GM12878 (cell line): ENCODE measurements at regions not wholly inside any gene's neighbourhood (a gene's known extent, or its start where the extent isn't known, plus 50 kb on each side); places are given as distances from the start of the nearest gene placed in this dataset.

Source experiments
- ATAC-seq: fragments of 200-7000 bp; cut with Tn5 transposase; 3 replicates; pipeline ENCODE4 v1.9.1; 2020; ENCODE audit warnings: mild to moderate bottlenecking, moderate library complexity
- BruUV-seq: library from RNA; stranded (reverse); fragments of 400-500 nt; replicated peaks from 2 replicates; lab custom pipeline; 2021; lab: Mats Ljungman, UMichigan
- CTCF ChIA-PET: fragments of 300-600 bp; sonication (Branson Sonifier 250); formaldehyde crosslinking; extraction: SDS; loops from one replicate; lab custom pipeline; 2021; ENCODE audit warnings: inconsistent platforms; lab: Yijun Ruan, JAX
- POLR2A ChIA-PET: fragments of 350-600 bp; formaldehyde crosslinking; extraction: SDS; loops from one replicate; lab custom pipeline; 2021; ENCODE audit warnings: inconsistent platforms; lab: Charles Lee
- RAD21 ChIA-PET: fragments of 300-600 bp; sonication (Branson Sonifier 250); formaldehyde crosslinking; loops from one replicate; lab custom pipeline; 2023; ENCODE audit warnings: antibody characterized with exemption; ENCODE audit not compliant: unreplicated experiment; lab: Charles Lee
- SMC1A ChIA-PET: fragments of 300-600 bp; sonication (Branson Sonifier 250); formaldehyde crosslinking; loops from one replicate; lab custom pipeline; 2023; ENCODE audit not compliant: unreplicated experiment, uncharacterized antibody; lab: Charles Lee
- DNase-seq: peaks from one replicate; pipeline ENCODE4 v3.0.0-alpha.2; 2011; ENCODE audit warnings: low read depth, low spot score
- FAIRE-seq: peaks from 3 replicates; lab custom pipeline; 2011; peaks lifted over from hg19 to GRCh38; lab: Jason Lieb, UNC
- H2AFZ ChIP-seq: 2 replicates; pipeline ENCODE4 v1.6.0; 2011; ENCODE audit warnings: low read depth, low read length, control low read depth; ENCODE audit not compliant: control insufficient read depth
- H3K27ac ChIP-seq: 2 replicates; pipeline ENCODE4 v1.5.1; 2011; ENCODE audit warnings: control low read depth; ENCODE audit not compliant: control insufficient read depth, insufficient read depth
- H3K27me3 ChIP-seq, 2 experiments: replicated peaks in 1 of 2; 2 replicates each; pipeline versions ENCODE4 v1.6.0 to v1.6.1; 2011; ENCODE audit warnings: low read length in 1 of 2; ENCODE audit not compliant: control insufficient read depth in 2 of 2, insufficient read depth in 2 of 2
- H3K36me3 ChIP-seq, 2 experiments: 2 replicates each; pipeline ENCODE4 v1.5.1; 2011; ENCODE audit warnings: low read length in 1 of 2; ENCODE audit not compliant: control insufficient read depth in 2 of 2, insufficient read depth in 2 of 2
- H3K4me1 ChIP-seq: 2 replicates; pipeline ENCODE4 v1.6.1; 2011; ENCODE audit warnings: mild to moderate bottlenecking, low read length, moderate library complexity, mixed read lengths; ENCODE audit not compliant: control insufficient read depth, insufficient read depth
- H3K4me2 ChIP-seq: 2 replicates; pipeline ENCODE4 v1.6.0; 2011; ENCODE audit warnings: control low read depth; ENCODE audit not compliant: control insufficient read depth, insufficient read depth
- H3K4me3 ChIP-seq: fragments of 200-600 bp; sonication (generic); 2 replicates; pipeline ENCODE4 v1.5.1; 2016
- H3K79me2 ChIP-seq: 2 replicates; pipeline ENCODE4 v1.6.0; 2011; ENCODE audit warnings: low read length; ENCODE audit not compliant: control insufficient read depth, insufficient read depth
- H3K9ac ChIP-seq: 2 replicates; pipeline ENCODE4 v1.8.0; 2011; ENCODE audit warnings: low read length, control low read depth, mixed read lengths; ENCODE audit not compliant: control insufficient read depth, insufficient read depth
- H3K9me3 ChIP-seq: replicated peaks from 3 replicates; pipeline ENCODE4 v1.5.1; 2011; ENCODE audit warnings: mild to moderate bottlenecking, low read length; ENCODE audit not compliant: control insufficient read depth, insufficient read depth
- H4K20me1 ChIP-seq: 2 replicates; pipeline ENCODE4 v1.6.0; 2011; ENCODE audit not compliant: control insufficient read depth, insufficient read depth
- ATF2 ChIP-seq: IDR thresholded peaks from 2 replicates; pipeline ENCODE4 v1.6.1; 2012; ENCODE audit warnings: low read length, inconsistent platforms
- EP300 ChIP-seq, 2 experiments: fragments of 150-350 bp in 1 of 2; IDR thresholded peaks; 2 replicates each; pipeline ENCODE4 v1.6.1; 2011 to 2012; ENCODE audit warnings: low read depth in 2 of 2, low read length in 2 of 2, borderline replicate concordance in 1 of 2, improper control_type of control experiment in 1 of 2, inconsistent platforms in 1 of 2; ENCODE audit not compliant: control insufficient read depth in 1 of 2
- GABPA ChIP-seq: IDR thresholded peaks from 2 replicates; pipeline ENCODE4 v1.6.1; 2014; ENCODE audit warnings: antibody characterized with exemption, low read depth, mild to moderate bottlenecking, inconsistent platforms
- HDAC2 ChIP-seq: fragments of 200-600 bp; sonication (generic); IDR thresholded peaks from 2 replicates; pipeline ENCODE4 v1.6.1; 2017
- HDGF ChIP-seq: fragments of 450-650 bp; IDR thresholded peaks from 2 replicates; pipeline ENCODE4 v1.6.1; 2016; ENCODE audit warnings: antibody characterized with exemption
- MAX ChIP-seq: IDR thresholded peaks from 2 replicates; pipeline ENCODE4 v1.6.1; 2012; ENCODE audit warnings: low read depth, low read length, improper control_type of control experiment
- MEF2A ChIP-seq: IDR thresholded peaks from 2 replicates; pipeline ENCODE4 v1.6.1; 2011; ENCODE audit warnings: low read depth, mild to moderate bottlenecking, low read length, moderate library complexity; ENCODE audit not compliant: insufficient read depth
- MLLT1 ChIP-seq: fragments of 450-650 bp; IDR thresholded peaks from 2 replicates; pipeline ENCODE4 v1.6.1; 2016; ENCODE audit warnings: mild to moderate bottlenecking
- MYC ChIP-seq: IDR thresholded peaks from 2 replicates; pipeline ENCODE4 v1.6.1; 2011; ENCODE audit warnings: mild to moderate bottlenecking, low read length, moderate library complexity, inconsistent platforms; ENCODE audit not compliant: insufficient read depth, insufficient replicate concordance, insufficient read length, severe bottlenecking
- STAT1 ChIP-seq: fragments of 450-650 bp; conservative IDR thresholded peaks from 2 replicates; pipeline ENCODE4 v1.6.1; 2014; ENCODE audit warnings: antibody characterized with exemption, mild to moderate bottlenecking
- TARDBP ChIP-seq: IDR thresholded peaks from 2 replicates; pipeline ENCODE4 v1.6.1; 2016; ENCODE audit warnings: borderline replicate concordance
- TBL1XR1 ChIP-seq: IDR thresholded peaks from 2 replicates; pipeline ENCODE4 v1.6.1; 2012; ENCODE audit warnings: low read depth, low read length, improper control_type of control experiment
- USF2 ChIP-seq: IDR thresholded peaks from 2 replicates; pipeline ENCODE4 v1.6.1; 2011; ENCODE audit warnings: low read depth, low read length, improper control_type of control experiment, borderline replicate concordance
- ZNF384 ChIP-seq: IDR thresholded peaks from 2 replicates; pipeline ENCODE4 v1.6.1; 2012; ENCODE audit warnings: low read depth, mild to moderate bottlenecking, low read length, improper control_type of control experiment, borderline replicate concordance
- WGBS: methylation state at CpG from one replicate; pipeline ENCODE4 v1.1.6; 2016; ENCODE audit warnings: low lambda C conversion rate; ENCODE audit not compliant: insufficient replicate concordance, insufficient coverage; ENCODE audit errors: missing lambda C conversion rate; 5-methylcytosine and 5-hydroxymethylcytosine counted together
- in situ Hi-C: fragments of 300-500 bp; cut with MboI; formaldehyde crosslinking; loops from 9 replicates; pipeline ENCODE4 v1.14.3; 2018; ENCODE audit warnings: mixed read lengths
- intact Hi-C: fragments of 100-400 bp; cut with micrococcal nuclease; formaldehyde crosslinking; loops from one replicate; pipeline ENCODE4 v1.14.2; 2022; ENCODE audit not compliant: unreplicated experiment

GRCh38 chr10:129244298-129244697 lies 222.7 kb upstream of the MGMT start (continued):
- no peak for TF ChIP-seq MLLT1
- no peak for TF ChIP-seq TBL1XR1
- TF ChIP-seq HDGF, result no peak
- TF ChIP-seq, all 136 proteins: peak for 0

GRCh38 chr10:129244757-129245156 lies 222.3 kb upstream of the MGMT start:
- ATAC-seq (no peak), FAIRE-seq (no peak), DNase-seq (no peak)
- H3K4me1 ChIP-seq, result no peaks in the 10 kb centered on the region
- no peaks in the 10 kb centered on the region for H3K36me3 ChIP-seq
- CTCF ChIA-PET, result no interaction called here
- no peak overlapping the region for H3K27ac ChIP-seq
- no peaks in the 10 kb centered on the region for H3K79me2 ChIP-seq
- H4K20me1 ChIP-seq, result no peaks in the 10 kb centered on the region
- SMC1A ChIA-PET, result no interaction called here
- RAD21 ChIA-PET, result no interaction called here
- H2AFZ ChIP-seq, result no peak overlapping the region
- no peaks in the 10 kb centered on the region for H3K9me3 ChIP-seq
- no TSS peak for BruUV-seq
- no peak overlapping the region for H3K9ac ChIP-seq
- in situ Hi-C loops, result no loop called here
- no peak overlapping the region for H3K4me2 ChIP-seq
- POLR2A ChIA-PET, result no interaction called here
- WGBS, result 16% methylated on average over 7 of the region's 9 CpGs
- TF ChIP-seq GABPA, result no peak
- no peak for TF ChIP-seq MYC
- no peak for TF ChIP-seq EP300 (IDR thresholded peaks at IDR 0.05; ENCODE audit: borderline replicate concordance in 1 of 2, control insufficient read depth in 1 of 2, low read depth in 2 of 2, low read length in 2 of 2)
- TF ChIP-seq ATF2, result no peak
- TF ChIP-seq MAX, result no peak
- TF ChIP-seq HDAC2, result no peak
- TF ChIP-seq ZNF384, result no peak
- TF ChIP-seq MEF2A, result no peak
- TF ChIP-seq TARDBP, result no peak
- TF ChIP-seq STAT1, result no peak
- TF ChIP-seq USF2, result no peak
- no peaks in the 10 kb centered on the region for H3K27me3 ChIP-seq
- no peak overlapping the region for H3K4me3 ChIP-seq
- intact Hi-C loops, result no loop called here
